DND-41 (cell line): ENCODE measurements at regions not wholly inside any gene's neighbourhood (a gene's known extent, or its start where the extent isn't known, plus 50 kb on each side); places are given as distances from the start of the nearest gene placed in this dataset.

Source experiments
- ATAC-seq: fragments of 200-7000 bp; cut with Tn5 transposase; 3 replicates; pipeline ENCODE4 v1.9.1; 2021; ENCODE audit warnings: low read depth; ENCODE audit not compliant: insufficient read depth
- DNase-seq: peaks from one replicate; pipeline ENCODE4 v3.0.0-alpha.2; 2020
- H2AFZ ChIP-seq: 2 replicates; pipeline ENCODE4 v1.6.0; 2012; ENCODE audit warnings: low read depth, low read length
- H3K27ac ChIP-seq: 2 replicates; pipeline ENCODE4 v1.5.1; 2012; ENCODE audit warnings: low read length, inconsistent platforms
- H3K27me3 ChIP-seq: fragments of 200-600 bp; sonication (generic); 2 replicates; pipeline ENCODE4 v1.6.0; 2012; ENCODE audit warnings: low read length, mild to moderate bottlenecking, inconsistent platforms; ENCODE audit not compliant: insufficient read depth, poor library complexity
- H3K36me3 ChIP-seq: 2 replicates; pipeline ENCODE4 v1.5.1; 2012; ENCODE audit warnings: low read length, inconsistent platforms; ENCODE audit not compliant: insufficient read depth
- H3K4me1 ChIP-seq: 2 replicates; pipeline ENCODE4 v1.5.1; 2012; ENCODE audit warnings: mild to moderate bottlenecking, low read length; ENCODE audit not compliant: insufficient read depth
- H3K4me2 ChIP-seq: 2 replicates; pipeline ENCODE4 v1.6.0; 2012; ENCODE audit warnings: mild to moderate bottlenecking, moderate library complexity, low read length, inconsistent platforms; ENCODE audit not compliant: insufficient read depth
- H3K4me3 ChIP-seq, 2 experiments: fragments of 200-600 bp in 1 of 2; shearing (Covaris generic) in 1 of 2; 2 replicates each; pipeline ENCODE4 v1.5.1; 2012 to 2016; ENCODE audit warnings: inconsistent platforms in 2 of 2, low read length in 2 of 2, mild to moderate bottlenecking in 2 of 2, low read depth in 1 of 2, moderate library complexity in 1 of 2
- H3K79me2 ChIP-seq: 2 replicates; pipeline ENCODE4 v1.6.0; 2012; ENCODE audit warnings: low read length, inconsistent platforms; ENCODE audit not compliant: insufficient read depth
- H3K9ac ChIP-seq: 2 replicates; pipeline ENCODE4 v1.6.0; 2012; ENCODE audit warnings: low read depth, mild to moderate bottlenecking, inconsistent platforms, low read length, moderate library complexity
- H3K9me3 ChIP-seq: 2 replicates; pipeline ENCODE4 v1.5.1; 2012; ENCODE audit warnings: low read length, moderate library complexity, mild to moderate bottlenecking, inconsistent platforms; ENCODE audit not compliant: insufficient read depth, severe bottlenecking
- H4K20me1 ChIP-seq: 2 replicates; pipeline ENCODE4 v1.6.0; 2012; ENCODE audit warnings: low read length; ENCODE audit not compliant: insufficient read depth
- CTCF ChIP-seq: IDR thresholded peaks from 2 replicates; pipeline ENCODE4 v1.5.1; 2012; ENCODE audit warnings: borderline replicate concordance, low read length, moderate library complexity, mild to moderate bottlenecking; ENCODE audit not compliant: poor library complexity, severe bottlenecking; ENCODE audit errors: extremely low read depth
- EZH2 ChIP-seq: IDR thresholded peaks from 3 replicates; pipeline ENCODE4 v1.6.1; 2012; ENCODE audit warnings: borderline replicate concordance, low read depth, mild to moderate bottlenecking, moderate library complexity, low read length, inconsistent platforms; ENCODE audit not compliant: severe bottlenecking

GRCh38 chr6:2560140-2560818 lies 190.4 kb downstream of the MYLK4 start:
- H3K27ac ChIP-seq = no peak overlapping the region
- H3K27me3 ChIP-seq = peaks cover 8% of the 10 kb centered on the region
- peaks cover 3% of the 10 kb centered on the region; the same call in 1 of the 2 replicates for H4K20me1 ChIP-seq
- no peak overlapping the region for H2AFZ ChIP-seq
- no peaks in the 10 kb centered on the region for H3K9me3 ChIP-seq
- no peaks in the 10 kb centered on the region for H3K79me2 ChIP-seq
- H3K36me3 ChIP-seq = no peaks in the 10 kb centered on the region
- no peak overlapping the region for H3K4me2 ChIP-seq
- H3K4me1 ChIP-seq = no peaks in the 10 kb centered on the region
- no peak for DNase-seq
- H3K9ac ChIP-seq = no peak overlapping the region
- ATAC-seq = no peak
- H3K4me3 ChIP-seq = no peak overlapping the region
- no peak for TF ChIP-seq CTCF
- no peak for TF ChIP-seq EZH2

GRCh38 chr6:2558861-2559801 lies 191.6 kb downstream of the MYLK4 start:
- no peak overlapping the region for H3K4me3 ChIP-seq
- no peaks in the 10 kb centered on the region for H3K4me1 ChIP-seq
- H3K79me2 ChIP-seq = no peaks in the 10 kb centered on the region
- DNase-seq = no peak
- H4K20me1 ChIP-seq = peaks cover 3% of the 10 kb centered on the region; the same call in 1 of the 2 replicates
- no peak overlapping the region for H3K4me2 ChIP-seq
- H2AFZ ChIP-seq = no peak overlapping the region
- TF ChIP-seq EZH2 (no peak), CTCF (no peak)
- ATAC-seq = no peak
- H3K27me3 ChIP-seq = peaks cover 10% of the 10 kb centered on the region
- no peaks in the 10 kb centered on the region for H3K9me3 ChIP-seq
- H3K36me3 ChIP-seq = no peaks in the 10 kb centered on the region
- H3K27ac ChIP-seq = no peak overlapping the region
- no peak overlapping the region for H3K9ac ChIP-seq

GRCh38 chr6:2558098-2558680 lies 192.5 kb downstream of the MYLK4 start:
- Histone ChIP-seq H3K4me3 (no peak overlapping the region), H3K27me3 (peaks cover 10% of the 10 kb centered on the region), H3K4me1 (no peaks in the 10 kb centered on the region), H4K20me1 (peaks cover 3% of the 10 kb centered on the region; the same call in 1 of the 2 replicates), H3K9me3 (no peaks in the 10 kb centered on the region), H3K36me3 (no peaks in the 10 kb centered on the region), H3K79me2 (no peaks in the 10 kb centered on the region), H3K27ac (no peak overlapping the region), H3K4me2 (no peak overlapping the region), H2AFZ (no peak overlapping the region), H3K9ac (no peak overlapping the region)
- TF ChIP-seq CTCF (no peak), EZH2 (no peak)
- DNase-seq (no peak), ATAC-seq (no peak)
